ENCODE measurements at regions not wholly inside any gene's neighbourhood (a gene's known extent, or its start where the extent isn't known, plus 50 kb on each side); places are given as distances from the start of the nearest gene placed in this dataset.
"Not testable (repeated sequence)": the region's sequence is repeated elsewhere in the genome, so short reads cannot be mapped to it uniquely, and the experiment has no call there.

GRCh38 chr3:34547297-34547920 lies 749.0 kb downstream of the PDCD6IP start:
- no peak for DNase-seq

- no peak for DNase-seq
Measured at GRCh38 chr3:34567266-34567665, 768.8 kb downstream of the PDCD6IP start.

- no peak for DNase-seq
Measured at GRCh38 chr3:34568766-34569165, 770.3 kb downstream of the PDCD6IP start.

- DNase-seq = no peak
Measured at GRCh38 chr3:34569437-34569836, 771.0 kb downstream of the PDCD6IP start.

GRCh38 chr3:34570916-34571705 lies 772.7 kb downstream of the PDCD6IP start:
- no peak for DNase-seq

GRCh38 chr3:34571714-34572113 lies 773.3 kb downstream of the PDCD6IP start:
- DNase-seq = no peak

GRCh38 chr3:34575776-34576175 lies 777.3 kb downstream of the PDCD6IP start:
- no peak for DNase-seq

GRCh38 chr3:34582055-34582454 lies 783.6 kb downstream of the PDCD6IP start:
- no peak for DNase-seq

GRCh38 chr3:34583451-34583850 lies 785.0 kb downstream of the PDCD6IP start:
- DNase-seq = no peak

- no peak for DNase-seq
Measured at GRCh38 chr3:34584971-34585370, 786.5 kb downstream of the PDCD6IP start.

- DNase-seq = no peak
Measured at GRCh38 chr3:34599595-34599994, 801.2 kb downstream of the PDCD6IP start.

GRCh38 chr3:34619990-34620389 lies 821.6 kb downstream of the PDCD6IP start:
- no peak for DNase-seq

- no peak for DNase-seq
Measured at GRCh38 chr3:34626699-34627098, 828.3 kb downstream of the PDCD6IP start.

- no peak for DNase-seq
Measured at GRCh38 chr3:34634939-34635338, 836.5 kb downstream of the PDCD6IP start.

GRCh38 chr3:34635352-34635850 lies 837.0 kb downstream of the PDCD6IP start:
- no peak for DNase-seq

GRCh38 chr3:34646911-34647460 lies 848.6 kb downstream of the PDCD6IP start:
- no peak for DNase-seq

GRCh38 chr3:34650131-34650530 lies 851.7 kb downstream of the PDCD6IP start:
- DNase-seq = no peak

GRCh38 chr3:34668915-34669314 lies 870.5 kb downstream of the PDCD6IP start:
- no peak for DNase-seq

- no peak for DNase-seq
Measured at GRCh38 chr3:34669490-34669889, 871.1 kb downstream of the PDCD6IP start.

GRCh38 chr3:34675383-34676120 lies 877.1 kb downstream of the PDCD6IP start:
- DNase-seq = no peak

GRCh38 chr3:34676436-34676835 lies 878.0 kb downstream of the PDCD6IP start:
- no peak for DNase-seq

- DNase-seq = no peak
Measured at GRCh38 chr3:34678575-34678974, 880.1 kb downstream of the PDCD6IP start.

- not testable (repeated sequence) for DNase-seq
Measured at GRCh38 chr3:34679055-34679454, 880.6 kb downstream of the PDCD6IP start.
